GM21576 (cell line): ENCODE measurements at regions not wholly inside any gene's neighbourhood (a gene's known extent, or its start where the extent isn't known, plus 50 kb on each side); places are given as distances from the start of the nearest gene placed in this dataset.

ENCODE experiments used
- ATAC-seq: cut with Tn5 transposase; IDR thresholded peaks from one replicate; pipeline ENCODE4 v1.9.1; 2021; ENCODE audit warnings: mild to moderate bottlenecking, moderate library complexity; ENCODE audit not compliant: unreplicated experiment

- ATAC-seq = no peak
These were observed 111.4 kb downstream of the PLEKHG1 start for GRCh38 chr6:150711061-150711460.

DNA sequence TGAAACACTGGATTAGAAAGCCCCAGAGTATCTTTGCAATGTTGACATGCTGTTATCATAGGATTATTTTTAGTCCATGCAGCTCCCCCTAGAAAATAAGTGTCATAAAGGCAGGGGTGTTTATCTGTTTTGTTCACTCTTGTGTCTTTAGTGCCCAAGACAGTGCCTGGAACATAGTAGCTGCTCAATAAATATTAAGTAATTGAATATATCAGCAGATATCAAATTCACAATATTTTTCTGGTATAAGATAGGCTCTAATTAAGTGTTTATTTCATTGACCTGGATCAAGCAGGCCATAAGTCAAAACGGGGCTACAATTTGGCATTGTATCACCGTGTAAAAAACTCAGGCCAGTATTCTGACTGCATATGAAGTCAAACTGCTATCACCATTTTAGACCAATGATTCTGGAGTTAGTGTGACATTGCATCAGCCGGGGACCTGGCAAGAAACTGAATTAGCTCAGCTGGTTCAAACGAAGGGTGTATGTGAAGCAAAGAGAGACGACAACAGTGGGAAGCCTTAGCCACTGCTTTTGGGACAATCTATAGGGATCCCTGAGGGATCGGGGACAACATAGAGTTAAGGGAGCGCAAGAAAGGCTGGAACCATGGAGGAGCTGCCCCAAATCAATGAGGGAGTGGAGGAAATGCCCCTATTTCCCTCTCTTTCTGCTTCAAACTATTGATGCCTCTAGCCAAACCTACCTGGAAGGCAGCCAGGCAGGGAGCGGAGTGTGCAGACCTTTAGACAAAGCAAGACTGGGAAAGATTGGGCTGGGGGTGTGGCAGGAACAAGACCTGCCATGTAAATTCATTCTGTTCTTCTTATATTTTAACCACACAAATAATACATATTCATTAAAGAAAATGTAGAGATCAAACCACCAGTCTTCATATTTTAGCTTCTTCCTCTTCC, 112.2 kb downstream of the PLEKHG1 start:
- no peak for ATAC-seq

GRCh38 chr6:150712505-150713252, 113.0 kb downstream of the PLEKHG1 start:
- no peak for ATAC-seq

- no peak for ATAC-seq
These were observed 113.8 kb downstream of the PLEKHG1 start for GRCh38 chr6:150713487-150713886.

DNA sequence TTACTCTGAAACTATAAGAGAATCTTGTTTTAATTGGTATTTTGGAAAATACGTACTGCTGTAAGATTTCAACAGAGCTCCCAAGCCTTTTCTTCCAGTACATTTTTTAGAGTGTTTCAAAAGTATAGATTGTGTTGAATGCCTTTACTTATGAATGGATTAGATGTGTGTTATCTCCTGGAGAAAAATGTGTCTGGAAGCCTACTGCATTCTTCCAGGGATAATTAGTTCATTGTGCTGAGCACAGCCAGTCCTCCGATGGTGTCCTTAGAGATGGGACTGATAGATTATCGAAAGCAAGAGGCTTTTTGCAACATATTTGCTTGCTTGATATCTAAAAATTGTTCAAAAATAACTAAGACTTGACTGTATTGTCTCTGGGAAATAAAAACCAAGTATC, 114.2 kb downstream of the PLEKHG1 start:
- ATAC-seq = no peak

DNA sequence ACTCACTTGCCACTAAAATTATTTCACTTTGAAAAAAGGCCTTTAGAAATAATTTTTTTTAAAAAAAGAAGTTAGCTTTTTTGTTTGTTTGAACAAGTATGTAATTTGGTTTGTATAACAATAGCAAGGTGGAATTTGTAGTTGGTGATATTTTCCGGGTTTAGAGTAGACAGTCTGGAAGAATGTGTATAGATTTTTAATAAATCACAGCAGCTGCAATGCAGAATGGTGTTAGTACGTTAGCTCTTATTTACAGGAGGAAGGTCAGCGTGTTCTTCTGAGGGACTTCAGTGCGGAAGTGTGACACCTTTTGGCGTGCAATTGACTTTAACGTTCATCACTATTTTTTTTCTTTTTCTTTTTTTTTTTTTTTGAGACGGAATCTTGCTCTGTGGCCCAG, 115.4 kb downstream of the PLEKHG1 start:
- no peak for ATAC-seq

DNA sequence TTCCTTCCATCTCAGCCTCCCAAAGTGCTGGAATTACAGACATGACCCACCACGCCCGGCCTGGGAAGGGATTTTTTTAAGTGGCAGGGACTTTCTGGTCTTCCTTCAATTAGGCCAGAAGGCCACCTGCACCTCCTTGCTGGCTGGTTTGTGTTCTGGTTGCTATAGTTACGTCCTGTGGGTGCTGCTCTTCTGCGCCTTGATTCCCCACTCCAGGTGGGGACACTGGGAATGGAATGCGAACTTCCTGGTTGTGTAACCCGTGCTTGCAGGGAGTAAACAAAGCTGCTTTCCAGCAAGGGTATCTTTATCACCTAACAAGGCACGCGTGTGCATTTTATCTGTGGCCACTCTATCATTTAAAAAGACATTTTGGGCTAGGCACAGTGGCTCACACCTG, 117.7 kb downstream of the PLEKHG1 start:
- ATAC-seq = no peak

- no peak for ATAC-seq
These were observed 119.5 kb downstream of the PLEKHG1 start for GRCh38 chr6:150719099-150719766.

DNA sequence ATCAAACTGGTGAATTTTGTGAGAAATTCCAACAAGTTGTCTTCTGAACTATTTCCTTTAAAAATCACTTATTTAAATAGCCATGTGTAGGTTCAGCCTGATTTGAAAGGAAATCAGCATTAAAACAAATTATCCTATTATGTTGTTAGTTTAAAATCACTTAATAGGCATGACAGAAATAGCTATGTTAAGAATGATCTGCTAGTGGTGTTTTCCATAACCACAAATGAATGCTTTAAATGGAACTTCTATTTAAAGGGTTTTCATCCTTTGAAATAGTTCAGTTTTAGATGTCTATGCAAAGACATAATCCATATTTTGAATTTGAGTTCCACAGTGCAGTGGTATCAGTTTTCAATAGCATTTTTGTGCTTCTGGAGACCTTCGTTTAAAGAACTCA, 120.1 kb downstream of the PLEKHG1 start:
- no peak for ATAC-seq

GRCh38 chr6:150720774-150721233, 121.1 kb downstream of the PLEKHG1 start:
- peak; percentile 99 for ATAC-seq

DNA sequence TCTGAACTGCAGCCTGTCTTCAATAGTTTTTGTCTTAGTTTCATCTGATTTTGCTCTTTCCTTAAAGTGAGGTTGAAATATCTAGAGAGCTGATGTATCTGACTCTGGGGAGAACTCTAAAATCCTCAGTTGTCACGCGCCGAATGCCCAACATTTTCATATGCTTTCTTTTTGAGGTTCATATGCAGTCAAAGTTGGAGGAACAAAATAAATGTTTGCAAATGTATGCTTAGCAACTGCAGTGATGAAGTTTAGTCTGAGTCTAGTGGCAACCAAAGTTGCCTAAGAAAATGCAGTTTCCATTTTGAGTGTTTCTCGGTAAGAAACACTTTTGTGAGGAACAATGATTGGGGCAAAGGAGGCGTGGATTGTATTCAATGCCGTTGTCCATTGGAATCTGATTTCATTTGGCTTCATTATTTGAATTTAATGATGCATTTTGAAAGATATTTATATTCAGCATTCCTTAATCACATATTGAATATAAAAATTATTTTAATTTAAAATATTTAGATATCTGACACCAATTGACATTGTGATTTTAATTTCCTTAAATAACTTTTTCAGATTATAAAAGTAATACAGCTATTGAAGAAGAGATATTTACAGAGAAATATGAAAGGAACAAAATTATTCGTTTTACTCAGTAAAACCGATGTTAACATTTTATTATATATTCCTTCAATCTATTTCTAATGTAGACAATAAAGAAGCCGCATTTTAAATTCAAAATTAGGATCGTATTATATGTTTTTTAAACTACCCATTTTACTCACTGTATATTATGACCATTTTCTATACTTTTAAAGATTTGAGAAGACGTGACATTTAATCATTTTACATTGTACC, 122.0 kb downstream of the PLEKHG1 start:
- ATAC-seq = no peak

DNA sequence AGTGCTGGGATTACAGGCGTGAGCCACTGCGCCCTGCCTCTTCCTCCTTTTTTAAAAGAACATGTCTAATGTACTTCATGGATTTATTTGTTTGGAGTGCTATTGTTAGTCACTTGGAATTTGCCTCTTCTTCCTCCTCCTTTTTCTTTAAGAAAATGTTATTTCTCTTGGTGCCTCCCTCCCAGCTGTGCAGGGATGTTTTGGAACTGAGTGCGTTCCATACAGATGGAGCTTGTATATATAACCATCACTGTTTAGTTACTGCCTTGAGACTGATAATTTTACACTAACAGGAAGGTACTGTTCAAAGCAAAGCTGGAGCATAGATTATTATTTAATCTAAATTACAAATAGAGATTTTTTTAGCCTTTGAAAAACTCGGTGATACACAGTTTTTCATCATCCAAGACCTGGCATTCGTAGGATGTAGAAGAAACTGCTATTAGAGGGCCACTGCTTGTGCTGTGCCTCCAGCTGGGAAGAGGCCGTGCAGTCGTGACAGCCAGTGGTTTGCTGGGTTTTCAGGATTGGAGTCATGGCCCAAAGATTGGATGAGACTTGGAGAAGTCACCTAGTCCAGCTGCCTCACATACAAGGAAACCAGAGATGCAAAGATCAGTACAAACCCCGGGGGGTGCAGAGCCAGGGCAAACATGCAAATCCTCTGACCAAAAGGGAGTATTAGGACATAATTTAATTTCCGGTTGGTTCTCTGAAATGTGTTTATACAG, 123.1 kb downstream of the PLEKHG1 start:
- ATAC-seq = no peak

- no peak for ATAC-seq
These were observed 123.6 kb downstream of the PLEKHG1 start for GRCh38 chr6:150723345-150723658.

DNA sequence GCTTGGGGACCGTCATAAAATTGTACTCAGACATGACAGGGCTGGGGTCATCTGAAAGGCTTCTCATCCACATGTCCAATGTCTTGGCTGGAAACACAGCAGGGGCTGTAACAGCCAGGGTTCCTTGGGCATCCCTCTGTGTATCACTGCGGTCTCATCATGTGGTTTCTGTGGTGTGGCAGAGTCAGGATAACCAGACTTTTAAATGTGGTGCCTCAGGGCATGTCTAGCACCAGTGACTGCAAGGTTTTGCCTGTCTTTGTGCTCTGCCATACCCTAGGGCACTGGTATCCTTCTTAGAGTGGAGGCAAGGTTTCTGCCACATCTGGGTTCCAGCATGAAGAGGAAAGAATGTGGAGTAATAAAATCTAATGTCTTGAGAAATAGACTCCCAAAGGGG, 124.2 kb downstream of the PLEKHG1 start:
- no peak for ATAC-seq

DNA sequence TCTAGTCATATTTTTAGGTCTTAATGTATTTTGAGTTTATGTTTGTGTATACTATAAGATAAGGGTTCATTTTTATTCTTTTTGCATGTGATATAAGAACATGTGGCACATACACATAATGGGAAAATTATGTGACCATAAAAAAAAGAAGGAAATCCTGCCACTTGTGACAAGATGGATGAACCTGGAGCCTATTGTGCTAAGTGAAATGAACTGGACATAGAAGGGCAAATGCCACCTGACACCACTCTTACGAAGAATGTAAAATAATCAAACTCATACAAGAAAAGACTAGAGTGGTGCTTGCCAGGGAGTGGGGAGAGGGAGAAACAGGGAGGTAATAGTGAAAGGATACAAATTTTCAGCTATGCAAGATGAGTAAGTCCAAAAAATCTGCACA, 126.1 kb downstream of the PLEKHG1 start:
- ATAC-seq = no peak

DNA sequence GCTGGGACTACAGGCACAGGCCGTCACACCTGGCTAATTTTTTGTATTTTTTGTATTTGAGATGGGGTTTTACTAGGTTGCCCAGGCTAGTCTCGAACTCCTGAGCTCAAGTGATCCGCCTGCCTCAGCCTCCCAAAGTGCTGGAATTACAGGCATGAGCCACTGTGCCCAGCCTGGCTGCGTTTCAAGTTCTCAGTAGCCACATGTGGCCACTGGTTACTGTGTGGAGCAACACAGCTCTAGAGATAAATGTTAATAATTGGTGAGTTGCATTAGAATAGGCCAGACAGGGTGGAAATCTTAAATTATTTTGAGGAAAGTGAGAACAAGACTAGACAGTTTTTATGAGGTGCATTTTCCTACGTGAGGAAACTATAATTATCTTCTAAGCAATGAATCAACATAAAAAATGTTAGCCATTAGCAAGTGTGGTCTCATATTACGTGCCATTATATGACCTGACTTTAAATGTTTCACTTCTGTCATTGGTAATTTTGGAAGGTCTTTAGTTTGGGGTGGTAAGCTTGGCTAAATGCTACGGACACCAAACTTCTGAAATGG, 129.6 kb downstream of the PLEKHG1 start:
- ATAC-seq = no peak

DNA sequence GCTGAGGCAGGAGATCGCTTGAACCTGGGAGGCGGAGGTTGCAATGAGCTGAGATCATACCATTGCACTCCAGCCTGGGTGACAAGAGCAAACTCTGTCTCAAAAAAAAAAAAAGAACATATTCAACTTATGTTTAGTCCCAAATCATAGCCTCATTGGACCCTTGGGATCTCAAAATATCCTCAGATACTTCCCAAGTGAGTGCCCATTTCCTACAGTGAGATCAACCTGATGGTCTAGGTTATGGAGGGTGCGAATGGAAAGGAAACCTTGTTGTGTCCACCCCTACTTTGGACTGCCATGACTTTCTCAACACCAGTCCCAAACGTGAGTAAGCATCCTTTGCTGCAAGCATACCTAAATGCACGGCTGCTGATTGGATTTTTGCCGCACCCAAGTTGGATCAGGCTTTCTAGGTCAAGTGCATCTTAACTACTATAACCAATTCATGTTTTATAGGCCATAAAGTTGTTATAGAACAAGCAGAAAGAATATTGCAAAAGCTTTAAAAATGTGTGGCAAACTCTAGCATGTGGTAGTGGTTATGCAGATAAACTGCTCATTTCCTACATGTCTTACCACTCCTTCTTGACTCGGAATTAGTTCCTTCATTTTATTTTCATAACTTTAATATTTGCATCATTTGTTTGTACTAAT, 131.2 kb downstream of the PLEKHG1 start:
- ATAC-seq = no peak

DNA sequence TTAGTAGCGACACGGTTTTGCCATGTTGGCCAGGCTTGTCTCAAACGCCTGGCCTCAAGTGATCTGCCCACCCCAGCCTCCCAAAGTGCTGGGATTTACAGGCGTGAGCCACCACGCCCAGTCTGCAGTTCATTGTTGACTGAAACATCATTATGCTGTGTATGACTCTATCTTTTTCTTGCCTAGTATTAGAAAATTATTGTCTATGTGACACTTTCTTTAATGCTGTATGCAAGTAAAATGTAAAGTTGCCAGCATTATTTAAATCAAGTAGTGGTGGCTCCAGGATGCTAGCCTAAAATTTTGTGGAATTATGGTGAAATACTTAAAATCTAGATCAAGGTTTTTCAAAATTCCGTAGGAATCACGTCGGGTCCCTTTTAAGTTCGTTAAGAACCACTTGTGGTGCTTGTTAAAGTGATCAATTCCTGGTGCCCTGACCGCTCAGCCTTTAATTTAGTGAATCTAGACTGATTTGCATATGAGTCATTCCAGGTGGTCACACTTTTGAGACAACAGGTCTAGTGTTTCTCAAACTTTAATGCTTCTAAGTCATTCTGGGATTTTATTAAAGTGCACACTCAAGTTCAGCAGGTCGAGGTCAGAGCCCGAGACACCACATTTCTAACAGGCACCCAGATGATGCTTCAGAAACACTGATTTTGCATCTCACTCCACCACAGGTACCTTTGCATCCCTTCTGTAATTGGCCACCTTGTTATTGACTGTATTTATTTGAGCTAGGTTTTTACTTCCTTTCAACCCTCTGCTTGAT, 132.6 kb upstream of the MTHFD1L start:
- ATAC-seq = no peak
